Parathyroid adenoma (tissue), 2 donors: ENCODE measurements at regions not wholly inside any gene's neighbourhood (a gene's known extent, or its start where the extent isn't known, plus 50 kb on each side); places are given as distances from the start of the nearest gene placed in this dataset.
"Not testable (repeated sequence)": the region's sequence is repeated elsewhere in the genome, so short reads cannot be mapped to it uniquely, and the experiment has no call there.

Experiments used
- H2AFZ ChIP-seq: fragments of 300-600 bp; sonication (generic); one replicate; pipeline ENCODE4 v1.7.0; 2017; ENCODE audit warnings: antibody characterized with exemption, mild to moderate bottlenecking
- H3K27ac ChIP-seq: fragments of 300-600 bp; sonication (generic); one replicate; pipeline ENCODE4 v1.7.0; 2017
- H3K27me3 ChIP-seq: fragments of 300-600 bp; sonication (generic); one replicate; pipeline ENCODE4 v1.7.0; 2017; ENCODE audit warnings: low read length; ENCODE audit not compliant: control insufficient read depth, insufficient read depth
- H3K36me3 ChIP-seq: fragments of 300-600 bp; sonication (generic); one replicate; pipeline ENCODE4 v1.7.0; 2017; ENCODE audit warnings: low read length; ENCODE audit not compliant: control insufficient read depth, insufficient read depth
- H3K4me1 ChIP-seq: fragments of 300-600 bp; sonication (generic); one replicate; pipeline ENCODE4 v1.7.0; 2017; ENCODE audit warnings: control low read depth
- H3K4me2 ChIP-seq: fragments of 300-600 bp; sonication (generic); one replicate; pipeline ENCODE4 v1.7.0; 2017; ENCODE audit warnings: low read length
- H3K4me3 ChIP-seq: fragments of 300-600 bp; sonication (generic); one replicate; pipeline ENCODE4 v1.7.0; 2017; ENCODE audit warnings: low read depth, low read length
- H3K79me2 ChIP-seq: fragments of 300-600 bp; sonication (generic); one replicate; pipeline ENCODE4 v1.7.0; 2017; ENCODE audit warnings: control low read depth
- H3K9ac ChIP-seq: fragments of 300-600 bp; sonication (generic); one replicate; pipeline ENCODE4 v1.7.0; 2017; ENCODE audit warnings: mild to moderate bottlenecking
- H3K9me3 ChIP-seq: fragments of 300-600 bp; sonication (generic); one replicate; pipeline ENCODE4 v1.7.0; 2017; ENCODE audit warnings: low read length; ENCODE audit not compliant: control insufficient read depth
- CTCF ChIP-seq: fragments of 300-600 bp; sonication (generic); IDR thresholded peaks from one replicate; pipeline ENCODE4 v1.7.0; 2017; ENCODE audit warnings: antibody characterized with exemption, mild to moderate bottlenecking
- donor health status: primary hyperparathyroidism.

- no peak overlapping the region for H3K4me3 ChIP-seq
- no peaks in the 10 kb centered on the region for H3K79me2 ChIP-seq
- H3K27me3 ChIP-seq = no peaks in the 10 kb centered on the region
- TF ChIP-seq CTCF = no peak
- no peak overlapping the region for H3K4me2 ChIP-seq
- H3K27ac ChIP-seq = no peak overlapping the region
- no peaks in the 10 kb centered on the region for H3K9me3 ChIP-seq
- no peak overlapping the region for H3K9ac ChIP-seq
- no peaks in the 10 kb centered on the region for H3K4me1 ChIP-seq
- H3K36me3 ChIP-seq = no peaks in the 10 kb centered on the region
- H2AFZ ChIP-seq = no peak overlapping the region
Measured at GRCh38 chr15:39515765-39516164, 65.1 kb upstream of the THBS1 start.

- no peaks in the 10 kb centered on the region for H3K9me3 ChIP-seq
- H3K4me1 ChIP-seq = no peaks in the 10 kb centered on the region
- H3K79me2 ChIP-seq = no peaks in the 10 kb centered on the region
- H3K27ac ChIP-seq = no peak overlapping the region
- H3K4me2 ChIP-seq = no peak overlapping the region
- H3K36me3 ChIP-seq = no peaks in the 10 kb centered on the region
- no peak for TF ChIP-seq CTCF
- H3K27me3 ChIP-seq = no peaks in the 10 kb centered on the region
- no peak overlapping the region for H2AFZ ChIP-seq
- no peak overlapping the region for H3K4me3 ChIP-seq
- no peak overlapping the region for H3K9ac ChIP-seq
Measured at GRCh38 chr15:39517122-39517855, 63.6 kb upstream of the THBS1 start.

GRCh38 chr15:39523968-39524367 is 56.9 kb upstream of the THBS1 start:
- not testable (repeated sequence) for H2AFZ ChIP-seq, H3K27ac ChIP-seq, H3K27me3 ChIP-seq, H3K36me3 ChIP-seq, H3K4me1 ChIP-seq, H3K4me3 ChIP-seq, H3K79me2 ChIP-seq, H3K9me3 ChIP-seq, H3K9ac ChIP-seq, H3K4me2 ChIP-seq

GRCh38 chr15:39529457-39529856 is 51.4 kb upstream of the THBS1 start:
- H3K4me1 ChIP-seq = no peaks in the 10 kb centered on the region
- no peak overlapping the region for H2AFZ ChIP-seq
- H3K79me2 ChIP-seq = no peaks in the 10 kb centered on the region
- no peak overlapping the region for H3K4me2 ChIP-seq
- no peak overlapping the region for H3K9ac ChIP-seq
- H3K27me3 ChIP-seq = no peaks in the 10 kb centered on the region
- no peaks in the 10 kb centered on the region for H3K36me3 ChIP-seq
- H3K4me3 ChIP-seq = no peak overlapping the region
- no peaks in the 10 kb centered on the region for H3K9me3 ChIP-seq
- TF ChIP-seq CTCF = no peak
- H3K27ac ChIP-seq = no peak overlapping the region

GRCh38 chr15:39530480-39531342 is 50.2 kb upstream of the THBS1 start:
- Histone ChIP-seq H3K27ac (no peak overlapping the region), H3K36me3 (no peaks in the 10 kb centered on the region), H2AFZ (no peak overlapping the region), H3K9ac (no peak overlapping the region), H3K27me3 (no peaks in the 10 kb centered on the region), H3K4me2 (no peak overlapping the region), H3K79me2 (no peaks in the 10 kb centered on the region), H3K9me3 (no peaks in the 10 kb centered on the region), H3K4me3 (no peak overlapping the region), H3K4me1 (no peaks in the 10 kb centered on the region)
- no peak for TF ChIP-seq CTCF
